Astrocyte of the spinal cord (primary cell): ENCODE measurements at regions not wholly inside any gene's neighbourhood (a gene's known extent, or its start where the extent isn't known, plus 50 kb on each side); places are given as distances from the start of the nearest gene placed in this dataset.

Experiments
- DNase-seq: peaks from one replicate; pipeline ENCODE4 v3.0.0; 2011; ENCODE audit warnings: low read depth, low spot score
- H3K4me3 ChIP-seq: 2 replicates; pipeline ENCODE4 v1.5.1; 2011; ENCODE audit warnings: low read depth, mild to moderate bottlenecking, low read length, moderate library complexity
- CTCF ChIP-seq: IDR thresholded peaks from 2 replicates; pipeline ENCODE4 v1.5.1; 2012; ENCODE audit warnings: low read depth, mild to moderate bottlenecking, low read length, inconsistent platforms
- in situ Hi-C: cut with HindIII; loops from 2 replicates; pipeline ENCODE4 v1.10.0; 2017; ENCODE audit warnings: low sequenced_read_pairs

DNA sequence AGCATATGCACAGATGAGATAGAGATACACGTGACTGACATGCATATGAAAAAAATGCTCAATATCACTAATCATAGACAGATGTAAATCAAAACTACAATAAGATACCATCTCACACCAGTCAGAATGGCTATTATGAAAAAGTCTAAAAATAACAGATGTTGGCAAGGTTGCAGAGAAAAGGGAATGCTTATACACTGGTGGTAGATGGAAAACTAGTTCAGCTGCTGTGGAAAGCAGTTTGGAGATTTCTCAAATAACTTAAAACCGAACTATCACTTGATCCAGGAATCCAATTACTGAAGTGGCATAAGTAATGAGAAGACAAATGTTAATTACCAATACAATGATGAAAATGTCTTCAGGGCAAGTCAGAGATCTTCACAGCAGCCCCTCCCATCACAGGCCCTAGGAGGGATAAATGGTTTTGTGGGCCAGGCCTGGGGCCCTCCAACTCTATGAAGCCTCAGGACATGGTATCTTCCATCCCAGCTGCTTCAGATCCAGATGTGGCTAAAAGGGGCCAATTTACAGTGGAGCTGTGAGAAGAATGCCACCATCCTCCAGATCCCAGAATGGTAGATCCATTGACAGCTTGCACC is 71.4 kb upstream of the PLSCR4 start:
- TF ChIP-seq CTCF: no peak
- DNase-seq: no peak
- in situ Hi-C loops: no loop called here
- H3K4me3 ChIP-seq: no peak overlapping the region

- no peak overlapping the region for H3K4me3 ChIP-seq
- no peak for TF ChIP-seq CTCF
- in situ Hi-C loops: no loop called here
- peak; percentile 29 for DNase-seq
Measured at GRCh38 chr3:146314871-146315270, 64.0 kb upstream of the PLSCR4 start.

- no peak overlapping the region for H3K4me3 ChIP-seq
- TF ChIP-seq CTCF: no peak
- in situ Hi-C loops: no loop called here
- peak; percentile 81 for DNase-seq
Measured at GRCh38 chr3:146313746-146314111, 62.8 kb upstream of the PLSCR4 start.

DNA sequence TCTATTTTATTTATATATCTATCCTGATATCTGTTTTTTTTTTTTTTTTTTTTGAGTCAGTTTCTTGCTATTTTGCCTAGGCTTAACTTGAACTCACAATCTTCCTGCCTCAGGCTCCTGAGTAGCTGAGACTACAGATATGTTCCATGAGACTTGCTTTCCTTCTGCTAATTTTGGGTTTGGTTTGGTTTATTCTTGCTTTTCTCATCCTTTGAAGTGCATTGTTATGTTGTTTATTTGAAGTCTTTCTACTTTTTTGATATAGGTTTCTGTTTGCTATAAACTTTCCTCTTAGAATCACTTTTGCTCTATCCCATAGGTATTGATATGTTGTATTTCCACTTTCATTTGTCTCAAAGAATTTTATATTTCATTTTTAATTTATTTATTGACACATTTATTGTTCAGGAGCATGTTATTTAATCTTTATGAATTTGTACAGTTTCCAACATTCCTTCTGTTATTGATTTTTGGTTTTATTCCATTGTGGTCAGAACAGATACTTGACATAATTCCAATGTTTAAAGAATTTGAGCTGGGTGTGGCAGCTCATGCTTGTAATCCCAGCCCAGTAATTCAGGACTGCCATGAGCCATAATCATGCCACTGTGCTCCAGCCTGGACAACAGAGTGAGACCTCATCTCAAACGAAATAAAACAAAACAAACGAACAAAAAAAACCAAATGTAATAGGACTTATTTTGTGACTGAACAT is 62.3 kb upstream of the PLSCR4 start:
- TF ChIP-seq CTCF: no peak

DNA sequence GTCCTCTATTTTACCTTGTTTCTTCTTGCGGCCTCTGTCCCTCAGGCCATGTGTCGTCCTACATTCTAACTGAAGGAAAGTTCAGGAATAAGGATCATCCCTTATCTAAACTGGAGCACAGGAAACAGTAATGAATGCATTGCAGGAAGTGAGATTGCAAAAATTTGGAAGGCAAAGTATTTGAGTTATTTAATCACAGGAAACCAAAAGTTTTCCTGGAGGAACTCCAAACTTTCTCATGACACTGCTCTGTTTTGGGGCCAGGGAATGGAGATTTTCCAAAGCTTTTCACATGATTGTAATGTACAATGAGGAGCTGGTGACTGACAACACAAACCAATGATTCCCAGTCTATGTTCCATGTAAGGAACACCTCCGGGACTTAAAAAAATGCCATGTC is 57.8 kb upstream of the PLSCR4 start:
- DNase-seq: peak; percentile 41
- no peak for TF ChIP-seq CTCF
- in situ Hi-C loops: no loop called here
- H3K4me3 ChIP-seq: no peak overlapping the region

More for the DNA sequence above, 62.3 kb upstream of the PLSCR4 start:
- peak; percentile 44 for DNase-seq
- in situ Hi-C loops: no loop called here
- no peak overlapping the region for H3K4me3 ChIP-seq

GRCh38 chr3:146308222-146308621 is 57.3 kb upstream of the PLSCR4 start:
- no peak overlapping the region for H3K4me3 ChIP-seq
- in situ Hi-C loops: no loop called here
- TF ChIP-seq CTCF: no peak
- DNase-seq: peak; percentile 69
